K562 (cell line): ENCODE measurements at regions not wholly inside any gene's neighbourhood (a gene's known extent, or its start where the extent isn't known, plus 50 kb on each side); places are given as distances from the start of the nearest gene placed in this dataset.

Experiments
- ATAC-seq: fragments of 200-7000 bp; cut with Tn5 transposase; 3 replicates; pipeline ENCODE4 v1.9.1; 2020; ENCODE audit warnings: moderate library complexity
- BruUV-seq: library from RNA; stranded (reverse); fragments of 400-500 nt; replicated peaks from 2 replicates; lab custom pipeline; 2021; lab: Mats Ljungman, UMichigan
- CTCF ChIA-PET: fragments of 300-600 bp; formaldehyde crosslinking; extraction: SDS; loops from one replicate; lab custom pipeline; 2021; ENCODE audit warnings: low intra/inter-chr PET ratio; lab: Yijun Ruan, JAX
- POLR2A ChIA-PET: fragments of 300-600, 350-650 bp; sonication (Branson Sonifier 250); formaldehyde crosslinking; extraction: SDS; loops from one replicate; lab custom pipeline; 2021; ENCODE audit warnings: antibody characterized with exemption, inconsistent platforms; lab: Yijun Ruan, JAX
- DNase-seq, 4 experiments: peaks; one replicate each; pipeline versions ENCODE4 v3.0.0 to v3.0.0-alpha.2; 2011 to 2018; ENCODE audit warnings: low spot score in 3 of 4, mixed read lengths in 3 of 4; ENCODE audit errors: extremely low read depth in 1 of 4
- FAIRE-seq: peaks from 2 replicates; lab custom pipeline; 2011; peaks lifted over from hg19 to GRCh38; lab: Jason Lieb, UNC
- H2AFZ ChIP-seq: 2 replicates; pipeline ENCODE4 v1.6.0; 2011; ENCODE audit warnings: low read depth, low read length, control low read depth, inconsistent platforms
- H3K27ac ChIP-seq: fragments of 200-600 bp; 3 replicates; pipeline ENCODE4 v1.8.0; 2011; ENCODE audit warnings: low read depth, mild to moderate bottlenecking, control low read depth, inconsistent platforms, low read length, moderate library complexity, mixed read lengths; ENCODE audit errors: extremely low read depth
- H3K27me3 ChIP-seq, 2 experiments: fragments of 300-600 bp in 1 of 2; 2 replicates in 1 of 2; 3 replicates in 1 of 2; pipeline versions ENCODE4 v1.6.0 to v1.8.0; 2011; ENCODE audit warnings: inconsistent platforms in 2 of 2, low read length in 2 of 2, mild to moderate bottlenecking in 1 of 2, mixed read lengths in 1 of 2, moderate library complexity in 1 of 2; ENCODE audit not compliant: control insufficient read depth in 2 of 2, insufficient read depth in 2 of 2
- H3K36me3 ChIP-seq: fragments of 300-600 bp; 3 replicates; pipeline ENCODE4 v1.8.0; 2011; ENCODE audit warnings: mild to moderate bottlenecking, low read length, inconsistent platforms; ENCODE audit not compliant: control insufficient read depth, insufficient read depth
- H3K4me1 ChIP-seq, 2 experiments: fragments of 200-600 bp in 1 of 2; replicated peaks in 1 of 2; 2 replicates in 1 of 2; 3 replicates in 1 of 2; pipeline versions ENCODE4 v1.5.1 to v1.8.0; 2011; ENCODE audit warnings: inconsistent platforms in 2 of 2, low read length in 2 of 2, mild to moderate bottlenecking in 1 of 2, mixed read lengths in 1 of 2, moderate library complexity in 1 of 2; ENCODE audit not compliant: control insufficient read depth in 2 of 2, insufficient read depth in 2 of 2
- H3K4me2 ChIP-seq: 2 replicates; pipeline ENCODE4 v1.6.1; 2011; ENCODE audit warnings: low read length, control low read depth, inconsistent platforms, mixed read lengths; ENCODE audit not compliant: insufficient read depth
- H3K4me3 ChIP-seq: fragments of 200-600 bp; sonication (generic), shearing (Covaris generic); 2 replicates; pipeline ENCODE4 v1.5.1; 2016; ENCODE audit warnings: control low read depth, inconsistent platforms
- H3K79me2 ChIP-seq: fragments of 200-600 bp; 3 replicates; pipeline ENCODE4 v1.8.0; 2011; ENCODE audit warnings: low read length, inconsistent platforms; ENCODE audit not compliant: control insufficient read depth, insufficient read depth
- H3K9ac ChIP-seq, 2 experiments: 2 replicates each; pipeline versions ENCODE4 v1.6.0 to v1.6.1; 2011; ENCODE audit warnings: low read depth in 2 of 2, low read length in 2 of 2, control low read depth in 1 of 2, inconsistent platforms in 1 of 2, mild to moderate bottlenecking in 1 of 2, mixed read lengths in 1 of 2; ENCODE audit not compliant: insufficient read depth in 1 of 2
- H3K9me1 ChIP-seq: one replicate; pipeline ENCODE4 v1.6.0; 2011; ENCODE audit warnings: inconsistent platforms, mild to moderate bottlenecking, low read length, moderate library complexity; ENCODE audit not compliant: control insufficient read depth, insufficient read depth
- H3K9me3 ChIP-seq: replicated peaks from 2 replicates; pipeline ENCODE4 v1.5.1; 2011; ENCODE audit warnings: low read depth, low read length, inconsistent platforms; ENCODE audit not compliant: control insufficient read depth, insufficient read depth
- H4K20me1 ChIP-seq: replicated peaks from 2 replicates; pipeline ENCODE4 v1.6.1; 2011; ENCODE audit warnings: low read length, inconsistent platforms, mixed read lengths; ENCODE audit not compliant: control insufficient read depth, insufficient read depth
- BRF1 ChIP-seq: IDR thresholded peaks from 3 replicates; pipeline ENCODE4 v1.6.1; 2011; ENCODE audit warnings: borderline replicate concordance, mild to moderate bottlenecking; ENCODE audit not compliant: insufficient read length; ENCODE audit errors: extremely low read depth
- CBFB ChIP-seq: sonication (generic); formaldehyde crosslinking; IDR thresholded peaks from 2 replicates; pipeline ENCODE4 v1.4.0; 2020; ENCODE audit warnings: mild to moderate bottlenecking, missing genetic modification reagents
- CCNT2 ChIP-seq: IDR thresholded peaks from 2 replicates; pipeline ENCODE4 v1.6.1; 2011; ENCODE audit warnings: borderline replicate concordance, low read depth, mild to moderate bottlenecking, moderate library complexity, mixed read lengths, low read length; ENCODE audit not compliant: insufficient read length; ENCODE audit errors: extremely low read depth
- NR2F6 ChIP-seq: fragments of 450-650 bp; formaldehyde crosslinking; IDR thresholded peaks from 2 replicates; pipeline ENCODE4 v1.4.0; 2020; ENCODE audit warnings: mild to moderate bottlenecking
- STAT6 ChIP-seq: sonication (generic); formaldehyde crosslinking; IDR thresholded peaks from 2 replicates; pipeline ENCODE4 v1.8.1; 2023; ENCODE audit warnings: mild to moderate bottlenecking, missing genetic modification reagents
- ZNF280B ChIP-seq: fragments of 250-450 bp; sonication (Bioruptor Pico); IDR thresholded peaks from 2 replicates; pipeline ENCODE4 v1.5.1; 2021; ENCODE audit warnings: mild to moderate bottlenecking
- WGBS: fragments of 100-300 bp; shearing (Covaris generic); methylation state at CpG from one replicate; pipeline ENCODE4 v1.1.6; 2016; ENCODE audit warnings: low coverage, mixed read lengths; ENCODE audit not compliant: insufficient coverage; ENCODE audit errors: missing lambda C conversion rate; 5-methylcytosine and 5-hydroxymethylcytosine counted together
- in situ Hi-C: fragments of 300-500 bp; cut with MboI; formaldehyde crosslinking; loops from 4 replicates; pipeline ENCODE4 v1.15.0; 2018; ENCODE audit warnings: inconsistent platforms, mixed read lengths
- intact Hi-C: fragments of 100-400 bp; cut with micrococcal nuclease; formaldehyde crosslinking; loops from 2 replicates; pipeline ENCODE4 v1.14.2; 2022
- TF ChIP-seq, protein P1 (sequence below): sonication (generic); formaldehyde crosslinking; IDR thresholded peaks from 2 replicates; pipeline ENCODE4 v1.8.0; 2022; ENCODE audit warnings: mild to moderate bottlenecking, missing genetic modification reagents

DNA sequence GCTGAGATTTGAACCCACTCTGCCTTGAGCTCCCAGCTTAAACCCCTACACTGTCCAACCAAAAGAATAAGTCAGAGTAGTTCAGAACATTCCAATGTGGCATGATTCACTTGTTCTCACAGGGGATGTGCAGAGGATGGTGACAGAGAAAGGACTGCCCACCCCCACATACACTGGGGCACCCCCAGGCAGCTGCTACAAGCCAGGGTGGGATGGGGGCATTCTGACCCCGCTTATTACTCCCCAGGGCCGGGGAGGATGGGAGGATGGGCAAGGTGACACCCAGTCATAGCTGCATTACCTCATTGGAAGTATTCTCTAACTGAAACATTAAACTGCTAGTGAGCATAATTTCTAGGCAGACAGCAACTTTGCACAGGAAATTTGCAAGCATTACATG lies 126.0 kb upstream of the PRR20G start:
- no peak for ATAC-seq
- ChIA-PET CTCF (no interaction called here), POLR2A (interaction anchor here (0.8 kb wide), 1 partner anchor 8 kb away, joined by 3 read pairs; no protein-coding TSS in a partner anchor)
- intact Hi-C loops (no loop called here), in situ Hi-C loops (no loop called here)
- Histone ChIP-seq H3K4me2 (no peak overlapping the region), H4K20me1 (peaks cover 6% of the 10 kb centered on the region; the same call in 1 of the 2 replicates), H2AFZ (no peak overlapping the region), H3K9me1 (no peaks in the 10 kb centered on the region), H3K36me3 (no peaks in the 10 kb centered on the region), H3K79me2 (no peaks in the 10 kb centered on the region), H3K9ac (no peak overlapping the region), H3K9me3 (no peaks in the 10 kb centered on the region), H3K27ac (no peak overlapping the region), H3K4me1 (peaks cover 4 to 5% of the 10 kb centered on the region in 2 experiments; a peak in 3 of 5 replicates), H3K27me3 (peaks cover 0 to 27% of the 10 kb centered on the region in 2 experiments; a peak in 2 of 5 replicates), H3K4me3 (no peak overlapping the region)
- no peak for DNase-seq
- no TSS peak for BruUV-seq
- 0% methylated on average over 2 of the region's 2 CpGs for WGBS
- no peak for FAIRE-seq
- TF ChIP-seq CCNT2 (no peak), NR2F6 (CRISPR knock-in tag) (no peak), CBFB (CRISPR knock-in tag) (no peak)
- TF ChIP-seq, protein P1, sequence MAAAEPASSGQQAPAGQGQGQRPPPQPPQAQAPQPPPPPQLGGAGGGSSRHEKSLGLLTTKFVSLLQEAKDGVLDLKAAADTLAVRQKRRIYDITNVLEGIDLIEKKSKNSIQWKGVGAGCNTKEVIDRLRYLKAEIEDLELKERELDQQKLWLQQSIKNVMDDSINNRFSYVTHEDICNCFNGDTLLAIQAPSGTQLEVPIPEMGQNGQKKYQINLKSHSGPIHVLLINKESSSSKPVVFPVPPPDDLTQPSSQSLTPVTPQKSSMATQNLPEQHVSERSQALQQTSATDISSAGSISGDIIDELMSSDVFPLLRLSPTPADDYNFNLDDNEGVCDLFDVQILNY (CRISPR knock-in tag): no peak

DNA sequence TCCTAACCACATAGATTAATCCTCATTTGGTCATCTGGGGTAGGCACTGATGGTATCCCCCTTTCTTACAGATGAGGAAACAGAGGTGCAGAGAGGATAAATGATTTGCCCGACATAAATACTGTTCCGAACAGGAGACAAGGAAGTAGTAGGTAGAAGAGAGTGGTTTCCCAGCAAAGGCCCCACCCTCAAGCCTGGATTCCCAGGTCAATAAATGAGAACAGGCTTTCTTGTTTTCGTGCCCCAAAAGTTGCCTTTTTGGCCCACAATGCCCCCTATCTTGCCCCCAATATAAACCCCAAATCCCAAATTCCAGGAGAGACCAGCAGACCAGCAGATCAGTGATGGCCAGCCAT lies 125.5 kb upstream of the PRR20G start:
- no peaks in the 10 kb centered on the region for H3K9me3 ChIP-seq
- no peak overlapping the region for H3K4me3 ChIP-seq
- no peak overlapping the region for H2AFZ ChIP-seq
- ChIA-PET POLR2A (interaction anchor here (0.8 kb wide), 1 partner anchor 9 kb away, joined by 3 read pairs; no protein-coding TSS in a partner anchor), CTCF (no interaction called here)
- no peak overlapping the region for H3K27ac ChIP-seq
- H3K27me3 ChIP-seq: peaks cover 0 to 25% of the 10 kb centered on the region in 2 experiments; a peak in 2 of 5 replicates
- ATAC-seq (no peak), FAIRE-seq (no peak), DNase-seq (no peak)
- peaks cover 6% of the 10 kb centered on the region; the same call in 1 of the 2 replicates for H4K20me1 ChIP-seq
- intact Hi-C loops: no loop called here
- H3K4me1 ChIP-seq: peaks cover 4 to 5% of the 10 kb centered on the region in 2 experiments; a peak in 3 of 5 replicates
- H3K4me2 ChIP-seq: no peak overlapping the region
- in situ Hi-C loops: no loop called here
- H3K79me2 ChIP-seq: no peaks in the 10 kb centered on the region
- H3K9me1 ChIP-seq: no peaks in the 10 kb centered on the region
- H3K9ac ChIP-seq: no peak overlapping the region
- H3K36me3 ChIP-seq: no peaks in the 10 kb centered on the region
- WGBS: 0% methylated on average over 3 of the region's 3 CpGs
- BruUV-seq: no TSS peak
- TF ChIP-seq STAT6 (CRISPR knock-in tag) (no peak), ZNF280B (no peak), BRF1 (no peak)
